ENCODE measurements at regions not wholly inside any gene's neighbourhood (a gene's known extent, or its start where the extent isn't known, plus 50 kb on each side); places are given as distances from the start of the nearest gene placed in this dataset.
"Not testable (repeated sequence)": the region's sequence is repeated elsewhere in the genome, so short reads cannot be mapped to it uniquely, and the experiment has no call there.

DNA sequence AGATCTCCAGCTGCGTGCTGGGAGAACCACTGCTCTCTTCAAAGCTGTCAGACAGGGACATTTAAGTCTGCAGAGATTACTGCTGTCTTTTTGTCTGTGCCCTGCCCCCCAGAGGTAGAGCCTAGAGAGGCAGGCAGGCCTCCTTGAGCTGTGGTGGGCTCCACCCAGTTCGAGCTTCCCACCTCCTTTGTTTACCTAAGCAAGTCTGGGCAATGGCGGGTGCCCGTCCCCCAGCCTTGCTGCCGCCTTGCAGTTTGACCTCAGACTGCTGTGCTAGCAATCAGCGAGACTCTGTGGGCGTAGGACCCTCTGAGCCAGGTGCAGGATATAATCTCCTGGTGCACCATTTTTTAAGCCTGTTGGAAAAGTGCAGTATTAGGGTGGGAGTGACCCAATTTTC, 128.6 kb downstream of the ACTR3 start:
- TF ChIP-seq, protein P1, sequence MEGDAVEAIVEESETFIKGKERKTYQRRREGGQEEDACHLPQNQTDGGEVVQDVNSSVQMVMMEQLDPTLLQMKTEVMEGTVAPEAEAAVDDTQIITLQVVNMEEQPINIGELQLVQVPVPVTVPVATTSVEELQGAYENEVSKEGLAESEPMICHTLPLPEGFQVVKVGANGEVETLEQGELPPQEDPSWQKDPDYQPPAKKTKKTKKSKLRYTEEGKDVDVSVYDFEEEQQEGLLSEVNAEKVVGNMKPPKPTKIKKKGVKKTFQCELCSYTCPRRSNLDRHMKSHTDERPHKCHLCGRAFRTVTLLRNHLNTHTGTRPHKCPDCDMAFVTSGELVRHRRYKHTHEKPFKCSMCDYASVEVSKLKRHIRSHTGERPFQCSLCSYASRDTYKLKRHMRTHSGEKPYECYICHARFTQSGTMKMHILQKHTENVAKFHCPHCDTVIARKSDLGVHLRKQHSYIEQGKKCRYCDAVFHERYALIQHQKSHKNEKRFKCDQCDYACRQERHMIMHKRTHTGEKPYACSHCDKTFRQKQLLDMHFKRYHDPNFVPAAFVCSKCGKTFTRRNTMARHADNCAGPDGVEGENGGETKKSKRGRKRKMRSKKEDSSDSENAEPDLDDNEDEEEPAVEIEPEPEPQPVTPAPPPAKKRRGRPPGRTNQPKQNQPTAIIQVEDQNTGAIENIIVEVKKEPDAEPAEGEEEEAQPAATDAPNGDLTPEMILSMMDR (conservative IDR thresholded peaks at IDR 0.05; ENCODE audit: low read length) = not testable (repeated sequence)
- TF ChIP-seq EZH2phosphoT487 (IDR thresholded peaks at IDR 0.05; ENCODE audit: borderline replicate concordance, low read depth, low read length) = not testable (repeated sequence)

Data from OCI-LY7 (cell line).